ENCODE measurements at regions not wholly inside any gene's neighbourhood (a gene's known extent, or its start where the extent isn't known, plus 50 kb on each side); places are given as distances from the start of the nearest gene placed in this dataset.

DNA sequence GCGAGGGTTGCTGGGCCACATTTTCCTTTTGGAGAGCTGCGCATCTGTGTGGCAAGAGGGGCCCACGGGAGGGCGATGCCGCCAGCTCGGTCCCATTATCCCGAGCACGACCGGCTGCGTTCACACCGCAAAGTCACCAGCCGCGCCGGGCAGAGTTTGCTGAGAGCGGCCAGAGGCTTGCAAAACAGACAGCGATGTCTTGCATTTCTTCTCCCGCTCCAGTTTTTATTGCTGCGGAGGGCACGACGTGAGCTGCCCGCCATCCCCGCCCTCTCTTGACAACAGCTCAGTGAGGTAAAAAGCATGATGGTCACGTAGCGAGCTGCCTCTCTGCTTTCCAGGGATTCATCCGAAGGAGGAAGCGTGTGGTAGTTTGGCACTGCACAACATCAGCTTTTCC, 102.1 kb upstream of the TENM3 start:
- DNase-seq (no peak), ATAC-seq (no peak)
- H3K27me3 ChIP-seq: peaks cover 28 to 85% (median 57%) of the 10 kb centered on the region in 9 donors
- H3K9me3 ChIP-seq: no peaks in the 10 kb centered on the region
- no peak overlapping the region for H3K4me3 ChIP-seq
- intact Hi-C loops (cut with DNase I): no loop called here
- WGBS, 4 donors: 6 to 20% (median 10%) methylated on average over 10 to 26 of the region's 26 CpGs
- no peak for TF ChIP-seq POLR2A (IDR thresholded peaks at IDR 0.05)
- no peak for TF ChIP-seq CTCF (IDR thresholded peaks at IDR 0.05)
- H3K27ac ChIP-seq: no peak overlapping the region
- H3K4me1 ChIP-seq: peaks cover 0 to 36% (median 13%) of the 10 kb centered on the region in 12 donors
- no peaks in the 10 kb centered on the region for H3K36me3 ChIP-seq

DNA sequence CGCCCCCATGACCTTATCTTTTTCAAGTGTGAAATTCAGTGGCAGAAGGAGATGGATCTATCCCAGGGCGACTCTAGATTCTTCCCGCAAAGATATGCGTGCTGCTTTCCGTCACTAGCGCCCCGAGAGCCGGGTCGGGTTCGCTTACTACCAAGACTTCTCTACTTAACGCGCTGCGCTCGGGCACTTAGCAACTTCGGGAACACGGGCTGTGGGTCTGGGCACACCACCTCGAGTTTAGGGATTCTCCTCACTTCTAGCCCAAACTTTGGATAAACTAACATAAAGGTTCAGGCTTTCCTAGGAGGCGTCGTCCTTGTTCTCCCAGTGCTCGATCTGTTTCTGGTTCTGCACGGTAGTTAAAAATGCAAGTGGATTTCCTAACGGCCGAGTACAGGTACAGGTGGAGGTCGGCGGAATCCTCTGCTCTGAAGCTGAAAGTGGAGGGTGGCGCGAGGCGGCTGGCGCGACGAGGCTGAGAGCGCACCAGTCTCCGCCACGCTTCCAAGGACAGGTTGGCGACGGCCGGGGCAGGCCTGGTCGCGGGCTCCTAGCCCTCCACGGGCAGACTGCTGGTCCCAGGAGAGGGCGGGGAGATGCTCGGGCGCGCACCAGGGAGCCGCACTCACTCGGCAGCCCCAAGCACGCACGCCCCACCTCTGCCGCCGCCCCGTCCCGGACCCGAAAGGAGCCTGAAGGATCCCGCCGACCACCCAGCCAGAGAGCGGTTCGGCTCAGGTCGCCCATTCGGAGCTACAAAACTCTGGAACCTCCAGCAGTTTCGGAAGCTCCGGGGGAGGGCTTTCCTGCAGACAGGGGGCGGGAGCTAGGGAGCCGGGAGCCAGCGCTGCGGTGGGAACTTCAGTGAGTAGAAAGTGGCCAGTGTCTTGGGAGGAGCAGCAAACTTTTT, 100.8 kb upstream of the TENM3 start:
- Histone ChIP-seq H3K27ac (no peak overlapping the region), H3K4me1 (peaks cover 0 to 36% (median 13%) of the 10 kb centered on the region in 12 donors), H3K27me3 (peaks cover 30 to 95% (median 66%) of the 10 kb centered on the region in 9 donors), H3K36me3 (no peaks in the 10 kb centered on the region), H3K9me3 (no peaks in the 10 kb centered on the region), H3K4me3 (peak overlapping the region; percentile 10 to 74 (median 58))
- DNase-seq (no peak), ATAC-seq (peak in 3 of 4 donors; percentile 27 to 44 (median 38))
- peak in 2 of 12 donors; percentile 6 to 11 for TF ChIP-seq CTCF (IDR thresholded peaks at IDR 0.05)
- TF ChIP-seq POLR2A (IDR thresholded peaks at IDR 0.05): no peak
- 8 to 19% (median 12%) methylated on average over 50 to 65 of the region's 65 CpGs for WGBS, 4 donors
- intact Hi-C loops (cut with DNase I): no loop called here

DNA sequence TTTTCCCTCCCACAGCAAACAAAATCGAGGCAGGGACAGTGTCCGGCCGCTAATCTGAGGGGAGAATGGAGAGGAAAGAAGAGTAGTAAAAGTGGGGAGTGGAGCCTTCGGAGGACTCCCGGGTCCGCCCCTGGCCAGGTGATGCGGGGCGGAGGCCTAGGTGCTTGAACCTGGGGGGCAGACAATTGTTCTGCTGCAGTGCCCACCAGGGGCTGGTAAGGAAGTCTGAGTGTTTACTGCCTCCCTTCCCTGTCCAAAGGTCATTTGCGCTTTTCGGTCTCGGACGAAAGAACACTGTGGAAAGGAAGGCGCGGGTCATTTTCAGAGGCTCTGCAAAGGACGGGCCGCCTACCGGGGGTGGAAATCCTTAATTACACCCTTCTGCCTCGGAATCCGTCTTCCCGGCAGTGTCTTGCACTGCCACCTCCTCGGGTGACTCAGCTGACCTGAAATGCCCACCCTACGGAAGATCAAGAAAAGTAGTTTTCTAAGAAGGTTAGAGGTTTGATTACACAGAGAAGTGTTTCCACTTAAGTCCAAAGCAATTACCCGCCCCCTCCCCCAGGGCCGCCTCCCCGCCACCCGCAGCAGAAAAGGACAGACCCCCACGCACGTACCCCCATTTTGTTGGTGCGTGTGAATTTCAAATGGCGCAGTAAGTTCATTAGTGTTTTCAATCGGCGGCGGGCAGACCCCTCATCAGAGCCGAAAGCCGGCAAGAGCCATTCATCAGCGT, 99.9 kb upstream of the TENM3 start:
- WGBS, 4 donors: 1 to 4% (median 1%) methylated on average over 32 to 36 of the region's 36 CpGs
- H3K36me3 ChIP-seq: no peaks in the 10 kb centered on the region
- H3K27ac ChIP-seq: no peak overlapping the region
- H3K4me3 ChIP-seq: peak overlapping the region; percentile 10 to 74 (median 58)
- H3K4me1 ChIP-seq: peaks cover 0 to 36% (median 13%) of the 10 kb centered on the region in 12 donors
- H3K9me3 ChIP-seq: no peaks in the 10 kb centered on the region
- TF ChIP-seq POLR2A (IDR thresholded peaks at IDR 0.05): no peak
- TF ChIP-seq CTCF (IDR thresholded peaks at IDR 0.05): no peak
- DNase-seq: no peak
- intact Hi-C loops (cut with DNase I): no loop called here
- ATAC-seq: peak in 1 of 4 donors; percentile 40
- peaks cover 37 to 95% (median 71%) of the 10 kb centered on the region in 9 donors for H3K27me3 ChIP-seq

All from heart left ventricle (tissue), 16 donors.